Ovary (tissue), 7 donors: ENCODE measurements at regions not wholly inside any gene's neighbourhood (a gene's known extent, or its start where the extent isn't known, plus 50 kb on each side); places are given as distances from the start of the nearest gene placed in this dataset.

Source experiments
- DNase-seq, 5 donors: peaks; one replicate each; pipeline ENCODE4 v3.0.0-alpha.2; 2019 to 2020
- H3K27ac ChIP-seq, 2 donors: fragments of 200-600 bp; one replicate each; pipeline versions ENCODE4 v1.5.1 to v1.8.0; 2019 to 2022
- H3K27me3 ChIP-seq: fragments of 200-600 bp; one replicate; pipeline ENCODE4 v1.8.0; 2022
- H3K36me3 ChIP-seq: fragments of 200-600 bp; sonication (generic); one replicate; pipeline ENCODE4 v1.5.1; 2019
- H3K4me1 ChIP-seq: one replicate; pipeline ENCODE4 v1.8.1; 2013; ENCODE audit warnings: mild to moderate bottlenecking, moderate library complexity; ENCODE audit not compliant: insufficient read depth
- H3K4me3 ChIP-seq: fragments of 200-600 bp; sonication (generic); one replicate; pipeline ENCODE4 v1.5.1; 2017
- H3K9me3 ChIP-seq, 2 donors: fragments of 200-600 bp in 1 of 2; sonication (generic) in 1 of 2; one replicate each; pipeline versions ENCODE4 v1.5.1 to v1.8.1; 2013 to 2019; ENCODE audit warnings: mild to moderate bottlenecking in 1 of 2, moderate library complexity in 1 of 2
- CTCF ChIP-seq, 3 donors: fragments of 450-650 bp in 2 of 3; fragments of 200-600 bp in 1 of 3; IDR thresholded peaks; one replicate each; pipeline versions ENCODE4 v1.5.1 to v1.8.0; 2016 to 2022; ENCODE audit warnings: antibody characterized with exemption in 3 of 3, mild to moderate bottlenecking in 1 of 3
- EP300 ChIP-seq: sonication (generic); formaldehyde crosslinking; IDR thresholded peaks from one replicate; pipeline ENCODE4 v1.6.1; 2017; ENCODE audit warnings: antibody characterized with exemption
- POLR2A ChIP-seq: fragments of 450-650 bp; IDR thresholded peaks from one replicate; pipeline ENCODE4 v1.6.1; 2017; ENCODE audit warnings: antibody characterized with exemption, mild to moderate bottlenecking, moderate library complexity
- WGBS, 3 donors: extraction: QIAGEN DNeasy Blood & Tissue Kit in 1 of 3; methylation state at CpG; one replicate each; pipeline versions ENCODE4 v1.1.5 to v1.1.7; 2013 to 2017; 5-methylcytosine and 5-hydroxymethylcytosine counted together
- intact Hi-C, 4 donors: fragments of 100-400 bp; cut with DNase I; formaldehyde crosslinking; loops; one replicate each; pipeline versions ENCODE4 v1.11.0 to v1.15.1; 2022 to 2023
- donor health status: DM: no; HTN: no; CAD: no; lungs with moderate emphysema.
- donor health status: DM: no; HTN: no; CAD: no.
- donor health status: Bipolar disorder and iron deficiency.
- donor health status: DM: no; HTN: no; CAD: no.
- donor health status: DM: yes; HTN: yes; CAD: no.

- WGBS, 3 donors: 61 to 72% (median 62%) methylated on average over 4 of the region's 4 CpGs
- Histone ChIP-seq H3K4me3 (no peak overlapping the region), H3K4me1 (peaks cover 8% of the 10 kb centered on the region), H3K9me3 (no peaks in the 10 kb centered on the region), H3K27me3 (no peaks in the 10 kb centered on the region), H3K27ac (no peak overlapping the region), H3K36me3 (no peaks in the 10 kb centered on the region)
- TF ChIP-seq CTCF (IDR thresholded peaks at IDR 0.05) (no peak), EP300 (no peak), POLR2A (no peak)
- no peak for DNase-seq
- intact Hi-C loops: no loop called here
These were observed 88.2 kb downstream of the CCR1 start for GRCh38 chr3:46119709-46120498.

- Histone ChIP-seq H3K4me1 (peaks cover 6% of the 10 kb centered on the region), H3K9me3 (no peaks in the 10 kb centered on the region), H3K36me3 (no peaks in the 10 kb centered on the region), H3K27ac (no peak overlapping the region), H3K27me3 (no peaks in the 10 kb centered on the region), H3K4me3 (no peak overlapping the region)
- no peak for DNase-seq
- whole genome bisulfite sequencing, 3 donors: 63 to 79% (median 72%) methylated on average over 3 of the region's 3 CpGs
- intact Hi-C loops: no loop called here
- no peak for TF ChIP-seq CTCF (IDR thresholded peaks at IDR 0.05)
- TF ChIP-seq EP300: no peak
- no peak for TF ChIP-seq POLR2A
These were observed 88.9 kb downstream of the CCR1 start for GRCh38 chr3:46119253-46119652.

GRCh38 chr3:46116996-46117395 is 89.7 kb upstream of the XCR1 start:
- no peak overlapping the region for H3K4me3 ChIP-seq
- intact Hi-C loops: no loop called here
- TF ChIP-seq EP300: no peak
- no peak for TF ChIP-seq CTCF (IDR thresholded peaks at IDR 0.05)
- no peak for TF ChIP-seq POLR2A
- 87 to 89% (median 88%) methylated on average over 4 of the region's 4 CpGs for WGBS, 3 donors
- no peak overlapping the region for H3K27ac ChIP-seq
- no peaks in the 10 kb centered on the region for H3K27me3 ChIP-seq
- H3K36me3 ChIP-seq: no peaks in the 10 kb centered on the region
- DNase-seq: no peak
- H3K4me1 ChIP-seq: no peaks in the 10 kb centered on the region
- H3K9me3 ChIP-seq: no peaks in the 10 kb centered on the region

GRCh38 chr3:46114323-46114988 is 87.2 kb upstream of the XCR1 start:
- TF ChIP-seq CTCF (IDR thresholded peaks at IDR 0.05) (no peak), POLR2A (no peak), EP300 (no peak)
- intact Hi-C loops: no loop called here
- no peak for DNase-seq
- 15 to 49% (median 27%) methylated on average over 1 of the region's 1 CpG for WGBS, 3 donors
- Histone ChIP-seq H3K9me3 (no peaks in the 10 kb centered on the region), H3K27me3 (no peaks in the 10 kb centered on the region), H3K4me1 (peaks cover 2% of the 10 kb centered on the region), H3K27ac (no peak overlapping the region), H3K36me3 (no peaks in the 10 kb centered on the region), H3K4me3 (no peak overlapping the region)
